Esophagus squamous epithelium (tissue), 5 donors: ENCODE measurements at regions not wholly inside any gene's neighbourhood (a gene's known extent, or its start where the extent isn't known, plus 50 kb on each side); places are given as distances from the start of the nearest gene placed in this dataset.

Experiments
- DNase-seq: peaks from one replicate; lab custom pipeline; 2025; lab: John Stamatoyannopoulos, UW
- H3K27ac ChIP-seq, 4 donors: fragments of 200-600 bp; sonication (generic); one replicate each; pipeline ENCODE4 v1.5.1; 2016 to 2019; ENCODE audit warnings: mild to moderate bottlenecking in 1 of 4
- H3K27me3 ChIP-seq, 4 donors: fragments of 200-600 bp; sonication (generic); 1 replicate in 3 of 4; 2 replicates in 1 of 4; pipeline versions ENCODE4 v1.5.1 to v1.6.0; 2017 to 2021; ENCODE audit warnings: antibody characterized with exemption in 1 of 4
- H3K36me3 ChIP-seq, 3 donors: fragments of 200-600 bp; sonication (generic); one replicate each; pipeline ENCODE4 v1.5.1; 2016 to 2019
- H3K4me1 ChIP-seq, 3 donors: fragments of 200-600 bp; sonication (generic); one replicate each; pipeline ENCODE4 v1.5.1; 2017 to 2019
- H3K4me3 ChIP-seq, 4 donors: fragments of 200-600 bp; sonication (generic); 1 replicate in 3 of 4; 2 replicates in 1 of 4; pipeline ENCODE4 v1.5.1; 2016 to 2019; ENCODE audit warnings: mild to moderate bottlenecking in 2 of 4, moderate library complexity in 1 of 4
- H3K9me3 ChIP-seq, 3 donors: fragments of 200-600 bp; sonication (generic); one replicate each; pipeline ENCODE4 v1.5.1; 2016 to 2019
- POLR2A ChIP-seq, 4 donors: fragments of 450-650 bp; IDR thresholded peaks; one replicate each; pipeline ENCODE4 v1.6.1; 2017; ENCODE audit warnings: antibody characterized with exemption in 4 of 4, mild to moderate bottlenecking in 4 of 4, moderate library complexity in 3 of 4
- WGBS, 2 donors: methylation state at CpG; one replicate each; pipeline ENCODE4 v1.1.5; 2018; 5-methylcytosine and 5-hydroxymethylcytosine counted together
- intact Hi-C: fragments of 100-400 bp; cut with DNase I; formaldehyde crosslinking; loops from one replicate; pipeline ENCODE4 v1.15.0; 2022
- TF ChIP-seq, protein P1 (sequence below), 6 experiments: fragments of 450-650 bp in 4 of 6; fragments of 200-600 bp in 2 of 6; sonication (generic) in 2 of 6; IDR thresholded peaks; one replicate each; pipeline ENCODE4 v1.5.1; 2016 to 2019; ENCODE audit warnings: antibody characterized with exemption in 6 of 6, mild to moderate bottlenecking in 4 of 6, moderate library complexity in 4 of 6
- donor health status: DM: yes; HTN: yes; CAD: no.

GRCh38 chr12:104858611-104859543 is 99.2 kb downstream of the SLC41A2 start:
- Histone ChIP-seq H3K4me3 (no peak overlapping the region), H3K36me3 (no peaks in the 10 kb centered on the region), H3K27me3 (no peaks in the 10 kb centered on the region), H3K27ac (no peak overlapping the region), H3K9me3 (no peaks in the 10 kb centered on the region), H3K4me1 (no peaks in the 10 kb centered on the region)
- TF ChIP-seq, protein P1, sequence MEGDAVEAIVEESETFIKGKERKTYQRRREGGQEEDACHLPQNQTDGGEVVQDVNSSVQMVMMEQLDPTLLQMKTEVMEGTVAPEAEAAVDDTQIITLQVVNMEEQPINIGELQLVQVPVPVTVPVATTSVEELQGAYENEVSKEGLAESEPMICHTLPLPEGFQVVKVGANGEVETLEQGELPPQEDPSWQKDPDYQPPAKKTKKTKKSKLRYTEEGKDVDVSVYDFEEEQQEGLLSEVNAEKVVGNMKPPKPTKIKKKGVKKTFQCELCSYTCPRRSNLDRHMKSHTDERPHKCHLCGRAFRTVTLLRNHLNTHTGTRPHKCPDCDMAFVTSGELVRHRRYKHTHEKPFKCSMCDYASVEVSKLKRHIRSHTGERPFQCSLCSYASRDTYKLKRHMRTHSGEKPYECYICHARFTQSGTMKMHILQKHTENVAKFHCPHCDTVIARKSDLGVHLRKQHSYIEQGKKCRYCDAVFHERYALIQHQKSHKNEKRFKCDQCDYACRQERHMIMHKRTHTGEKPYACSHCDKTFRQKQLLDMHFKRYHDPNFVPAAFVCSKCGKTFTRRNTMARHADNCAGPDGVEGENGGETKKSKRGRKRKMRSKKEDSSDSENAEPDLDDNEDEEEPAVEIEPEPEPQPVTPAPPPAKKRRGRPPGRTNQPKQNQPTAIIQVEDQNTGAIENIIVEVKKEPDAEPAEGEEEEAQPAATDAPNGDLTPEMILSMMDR (IDR thresholded peaks at IDR 0.05), result no peak
- TF ChIP-seq POLR2A (IDR thresholded peaks at IDR 0.05), result no peak
- WGBS, 2 donors, result 79 to 99% methylated on average over 4 of the region's 4 CpGs
- no peak for DNase-seq
- intact Hi-C loops, result no loop called here

DNA sequence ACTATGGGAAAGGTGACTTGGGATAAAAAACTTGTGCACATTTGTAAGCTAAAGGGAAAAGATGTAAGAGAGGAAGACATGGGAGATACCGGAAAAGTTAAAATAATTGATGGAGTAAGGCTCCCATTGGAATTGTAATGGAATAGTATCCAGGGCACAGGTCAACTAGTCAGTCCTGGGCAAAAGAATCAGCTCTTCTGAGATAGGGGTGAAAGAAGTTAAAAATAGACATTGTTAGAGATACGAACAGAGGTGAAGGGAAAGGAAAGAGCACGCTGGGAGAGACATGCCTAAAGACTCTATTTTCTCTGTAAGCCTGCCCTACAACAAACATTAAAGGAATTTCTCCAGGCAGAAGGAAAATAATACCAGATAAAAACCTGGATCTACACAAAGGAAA is 101.6 kb downstream of the SLC41A2 start:
- WGBS, 2 donors, result 80 to 84% methylated on average over 3 of the region's 3 CpGs
- Histone ChIP-seq H3K9me3 (no peaks in the 10 kb centered on the region), H3K4me3 (no peak overlapping the region), H3K27ac (no peak overlapping the region), H3K4me1 (no peaks in the 10 kb centered on the region), H3K27me3 (no peaks in the 10 kb centered on the region), H3K36me3 (no peaks in the 10 kb centered on the region)
- no peak for TF ChIP-seq POLR2A (IDR thresholded peaks at IDR 0.05)
- TF ChIP-seq, protein P1 (IDR thresholded peaks at IDR 0.05), result no peak
- intact Hi-C loops, result no loop called here
- DNase-seq, result no peak

GRCh38 chr12:104855599-104855998 is 102.5 kb downstream of the SLC41A2 start:
- Histone ChIP-seq H3K4me3 (no peak overlapping the region), H3K4me1 (no peaks in the 10 kb centered on the region), H3K9me3 (no peaks in the 10 kb centered on the region), H3K36me3 (no peaks in the 10 kb centered on the region), H3K27me3 (no peaks in the 10 kb centered on the region), H3K27ac (no peak overlapping the region)
- no peak for TF ChIP-seq POLR2A (IDR thresholded peaks at IDR 0.05)
- TF ChIP-seq, protein P1 (IDR thresholded peaks at IDR 0.05), result no peak
- no peak for DNase-seq
- intact Hi-C loops, result no loop called here
- 69 to 79% methylated on average over 6 of the region's 6 CpGs for WGBS, 2 donors

DNA sequence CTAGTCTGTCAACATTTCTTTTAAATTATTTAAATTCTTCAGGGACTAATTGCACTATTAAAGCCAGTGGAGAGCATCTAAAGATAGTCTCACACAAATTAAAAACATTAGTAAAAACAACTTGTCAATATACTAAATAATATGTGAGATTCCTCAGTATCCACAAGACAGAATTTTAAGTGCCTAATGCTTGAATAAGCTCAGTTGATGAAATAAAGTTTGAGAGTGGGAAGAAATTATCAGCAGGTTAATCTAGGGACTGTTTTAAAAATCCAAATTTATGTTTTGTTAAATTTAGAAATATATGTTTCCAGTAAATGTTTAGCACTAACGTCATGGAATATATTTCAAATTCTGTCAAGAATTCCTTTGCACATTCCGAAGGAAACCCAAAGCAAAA is 105.2 kb downstream of the SLC41A2 start:
- no peaks in the 10 kb centered on the region for H3K27me3 ChIP-seq
- H3K9me3 ChIP-seq, result no peaks in the 10 kb centered on the region
- H3K4me1 ChIP-seq, result no peaks in the 10 kb centered on the region
- no peak overlapping the region for H3K4me3 ChIP-seq
- no peak for DNase-seq
- no peak overlapping the region for H3K27ac ChIP-seq
- WGBS, 2 donors, result 81 to 84% methylated on average over 2 of the region's 2 CpGs
- no peaks in the 10 kb centered on the region for H3K36me3 ChIP-seq
- intact Hi-C loops, result no loop called here
- TF ChIP-seq POLR2A (IDR thresholded peaks at IDR 0.05), result no peak
- TF ChIP-seq, protein P1 (IDR thresholded peaks at IDR 0.05), result no peak

GRCh38 chr12:104852102-104852501 is 106.0 kb downstream of the SLC41A2 start:
- H3K4me3 ChIP-seq, result no peak overlapping the region
- H3K27ac ChIP-seq, result no peak overlapping the region
- intact Hi-C loops, result no loop called here
- TF ChIP-seq, protein P1 (IDR thresholded peaks at IDR 0.05), result no peak
- TF ChIP-seq POLR2A (IDR thresholded peaks at IDR 0.05), result no peak
- H3K36me3 ChIP-seq, result no peaks in the 10 kb centered on the region
- DNase-seq, result no peak
- H3K27me3 ChIP-seq, result no peaks in the 10 kb centered on the region
- WGBS, 2 donors, result 60 to 84% methylated on average over 2 of the region's 2 CpGs
- no peaks in the 10 kb centered on the region for H3K9me3 ChIP-seq
- no peaks in the 10 kb centered on the region for H3K4me1 ChIP-seq
